Liver (tissue), 8 donors: ENCODE measurements at regions not wholly inside any gene's neighbourhood (a gene's known extent, or its start where the extent isn't known, plus 50 kb on each side); places are given as distances from the start of the nearest gene placed in this dataset.

ENCODE experiments used
- DNase-seq: peaks from one replicate; pipeline ENCODE4 v3.0.0-alpha.2; 2017; ENCODE audit warnings: low spot score
- H3K27ac ChIP-seq, 2 donors: one replicate each; pipeline ENCODE4 v1.7.0; 2013; ENCODE audit warnings: inconsistent platforms in 2 of 2, low read length in 2 of 2, control low read depth in 1 of 2, low read depth in 1 of 2, mild to moderate bottlenecking in 1 of 2
- H3K27me3 ChIP-seq, 4 donors: one replicate each; pipeline versions ENCODE4 v1.6.1 to v1.7.0; 2013; ENCODE audit warnings: low read length in 3 of 4, inconsistent platforms in 1 of 4, mild to moderate bottlenecking in 1 of 4, moderate library complexity in 1 of 4; ENCODE audit not compliant: control insufficient read depth in 4 of 4, insufficient read depth in 4 of 4
- H3K36me3 ChIP-seq, 4 donors: one replicate each; pipeline versions ENCODE4 v1.6.1 to v1.7.0; 2013; ENCODE audit warnings: low read length in 3 of 4, mild to moderate bottlenecking in 3 of 4, low read depth in 1 of 4, moderate library complexity in 1 of 4; ENCODE audit not compliant: control insufficient read depth in 4 of 4, insufficient read depth in 3 of 4
- H3K4me1 ChIP-seq, 4 donors: one replicate each; pipeline versions ENCODE4 v1.6.1 to v1.7.0; 2013; ENCODE audit warnings: low read length in 3 of 4, mild to moderate bottlenecking in 3 of 4, moderate library complexity in 1 of 4; ENCODE audit not compliant: control insufficient read depth in 4 of 4, insufficient read depth in 4 of 4
- H3K4me3 ChIP-seq, 3 donors: one replicate each; pipeline versions ENCODE4 v1.6.1 to v1.7.0; 2013; ENCODE audit warnings: low read length in 3 of 3, control low read depth in 1 of 3, low read depth in 1 of 3, mild to moderate bottlenecking in 1 of 3
- H3K9ac ChIP-seq, 2 donors: one replicate each; pipeline ENCODE4 v1.7.0; 2013; ENCODE audit warnings: low read length in 2 of 2, mild to moderate bottlenecking in 2 of 2, moderate library complexity in 2 of 2, control low read depth in 1 of 2, low read depth in 1 of 2
- H3K9me3 ChIP-seq, 4 donors: one replicate each; pipeline versions ENCODE4 v1.6.1 to v1.7.0; 2013; ENCODE audit warnings: low read length in 3 of 4; ENCODE audit not compliant: control insufficient read depth in 4 of 4
- ATF3 ChIP-seq: IDR thresholded peaks from 2 replicates; pipeline ENCODE4 v1.6.1; 2016; ENCODE audit warnings: antibody characterized with exemption
- CTCF ChIP-seq: fragments of 150-350 bp; IDR thresholded peaks from 2 replicates; pipeline ENCODE4 v1.5.1; 2017; ENCODE audit warnings: improper control_type of control experiment, low read depth, low read length; ENCODE audit not compliant: missing input control
- EGR1 ChIP-seq, 2 donors: IDR thresholded peaks; 2 replicates each; pipeline ENCODE4 v1.6.1; 2016 to 2018; ENCODE audit warnings: antibody characterized with exemption in 2 of 2, low read depth in 2 of 2
- FOXA1 ChIP-seq: IDR thresholded peaks from 2 replicates; pipeline ENCODE4 v1.6.1; 2016; ENCODE audit warnings: antibody characterized with exemption
- FOXA2 ChIP-seq: IDR thresholded peaks from 2 replicates; pipeline ENCODE4 v1.6.1; 2016; ENCODE audit warnings: antibody characterized with exemption
- GABPA ChIP-seq, 2 donors: IDR thresholded peaks in 1 of 2; conservative IDR thresholded peaks in 1 of 2; 2 replicates each; pipeline ENCODE4 v1.6.1; 2016; ENCODE audit warnings: antibody characterized with exemption in 2 of 2, mild to moderate bottlenecking in 1 of 2, moderate library complexity in 1 of 2
- HNF4A ChIP-seq, 2 donors: conservative IDR thresholded peaks; 2 replicates each; pipeline ENCODE4 v1.6.1; 2016; ENCODE audit warnings: antibody characterized with exemption in 2 of 2, mild to moderate bottlenecking in 2 of 2
- HNF4G ChIP-seq: IDR thresholded peaks from 2 replicates; pipeline ENCODE4 v1.6.1; 2016; ENCODE audit warnings: antibody characterized with exemption
- JUND ChIP-seq, 2 donors: IDR thresholded peaks; 2 replicates each; pipeline ENCODE4 v1.6.1; 2016; ENCODE audit warnings: antibody characterized with exemption in 2 of 2
- MAX ChIP-seq: IDR thresholded peaks from 2 replicates; pipeline ENCODE4 v1.6.1; 2016; ENCODE audit warnings: antibody characterized with exemption
- NR2F2 ChIP-seq: IDR thresholded peaks from 2 replicates; pipeline ENCODE4 v1.6.1; 2016; ENCODE audit warnings: antibody characterized with exemption
- RAD21 ChIP-seq, 2 donors: IDR thresholded peaks; 2 replicates each; pipeline ENCODE4 v1.6.1; 2016; ENCODE audit warnings: antibody characterized with exemption in 2 of 2, mild to moderate bottlenecking in 2 of 2
- REST ChIP-seq: IDR thresholded peaks from 2 replicates; pipeline ENCODE4 v1.6.1; 2016; ENCODE audit warnings: antibody characterized with exemption, mild to moderate bottlenecking
- RXRA ChIP-seq, 2 donors: IDR thresholded peaks; 2 replicates each; pipeline ENCODE4 v1.6.1; 2017 to 2018; ENCODE audit warnings: antibody characterized with exemption in 2 of 2, mild to moderate bottlenecking in 1 of 2
- SP1 ChIP-seq: IDR thresholded peaks from 2 replicates; pipeline ENCODE4 v1.6.1; 2018; ENCODE audit warnings: antibody characterized with exemption, mild to moderate bottlenecking
- TAF1 ChIP-seq: conservative IDR thresholded peaks from 2 replicates; pipeline ENCODE4 v1.6.1; 2016; ENCODE audit warnings: antibody characterized with exemption, mild to moderate bottlenecking
- YY1 ChIP-seq: IDR thresholded peaks from 2 replicates; pipeline ENCODE4 v1.6.1; 2016; ENCODE audit warnings: antibody characterized with exemption, mild to moderate bottlenecking
- ZBTB33 ChIP-seq: IDR thresholded peaks from 2 replicates; pipeline ENCODE4 v1.6.1; 2016; ENCODE audit warnings: antibody characterized with exemption
- WGBS: extraction: QIAGEN DNeasy Blood & Tissue Kit; methylation state at CpG from one replicate; pipeline ENCODE4 v1.1.7; 2013; 5-methylcytosine and 5-hydroxymethylcytosine counted together
- donor health status: healthy.
- donor health status: healthy.
- donor health status: healthy.
- donor health status: healthy.
- donor health status: healthy.

- no peak for TF ChIP-seq CTCF
These were observed 62.4 kb upstream of the FOXG1 start (continued) for GRCh38 chr14:28704153-28704552.

GRCh38 chr14:28707814-28708213 is 58.8 kb upstream of the FOXG1 start:
- no peak for DNase-seq
- H3K27ac ChIP-seq = no peak overlapping the region
- H3K4me3 ChIP-seq = no peak overlapping the region
- 70% methylated on average over 2 of the region's 2 CpGs for WGBS
- H3K27me3 ChIP-seq = peaks cover 0 to 3% (median 0%) of the 10 kb centered on the region in 4 donors
- TF ChIP-seq YY1 (no peak), CTCF (no peak), FOXA2 (no peak), RXRA (IDR thresholded peaks at IDR 0.05) (no peak), RAD21 (IDR thresholded peaks at IDR 0.05) (no peak), ATF3 (no peak), GABPA (IDR thresholded peaks at IDR 0.05 in 1 of 2, conservative IDR thresholded peaks at IDR 0.05 in 1 of 2) (no peak), REST (no peak), NR2F2 (no peak), SP1 (no peak), EGR1 (IDR thresholded peaks at IDR 0.05; ENCODE audit: low read depth in 2 of 2) (no peak), HNF4G (no peak), JUND (IDR thresholded peaks at IDR 0.05) (no peak), ZBTB33 (no peak), FOXA1 (no peak), TAF1 (no peak), HNF4A (conservative IDR thresholded peaks at IDR 0.05) (no peak), MAX (no peak)
- H3K9me3 ChIP-seq = no peaks in the 10 kb centered on the region
- no peaks in the 10 kb centered on the region for H3K4me1 ChIP-seq
- no peak overlapping the region for H3K9ac ChIP-seq
- H3K36me3 ChIP-seq = no peaks in the 10 kb centered on the region
